T-helper 1 cell treated with Interleukin-12 subunit alpha and Interleukin-12 subunit beta and Interleukin-4 antibody, amounts not matched to agents 30 μg/mL and 1 μg/mL, for 36 hours (primary cell): ENCODE measurements at regions not wholly inside any gene's neighbourhood (a gene's known extent, or its start where the extent isn't known, plus 50 kb on each side); places are given as distances from the start of the nearest gene placed in this dataset.

Source experiments
- H3K27ac Mint-ChIP-seq: one replicate; pipeline ENCODE4 v1.8.0; 2021; ENCODE audit warnings: mild to moderate bottlenecking, mixed read lengths
- H3K27me3 Mint-ChIP-seq: one replicate; pipeline ENCODE4 v1.8.0; 2021; ENCODE audit warnings: low read depth, mixed read lengths
- H3K36me3 Mint-ChIP-seq: one replicate; pipeline ENCODE4 v1.8.0; 2021; ENCODE audit warnings: low read depth, mixed read lengths
- H3K4me1 Mint-ChIP-seq: one replicate; pipeline ENCODE4 v1.8.0; 2021; ENCODE audit warnings: low read depth, mixed read lengths
- H3K4me3 Mint-ChIP-seq: one replicate; pipeline ENCODE4 v1.8.0; 2021; ENCODE audit warnings: mild to moderate bottlenecking, moderate library complexity, mixed read lengths
- H3K9me3 Mint-ChIP-seq: one replicate; pipeline ENCODE4 v1.8.0; 2021; ENCODE audit warnings: mixed read lengths

DNA sequence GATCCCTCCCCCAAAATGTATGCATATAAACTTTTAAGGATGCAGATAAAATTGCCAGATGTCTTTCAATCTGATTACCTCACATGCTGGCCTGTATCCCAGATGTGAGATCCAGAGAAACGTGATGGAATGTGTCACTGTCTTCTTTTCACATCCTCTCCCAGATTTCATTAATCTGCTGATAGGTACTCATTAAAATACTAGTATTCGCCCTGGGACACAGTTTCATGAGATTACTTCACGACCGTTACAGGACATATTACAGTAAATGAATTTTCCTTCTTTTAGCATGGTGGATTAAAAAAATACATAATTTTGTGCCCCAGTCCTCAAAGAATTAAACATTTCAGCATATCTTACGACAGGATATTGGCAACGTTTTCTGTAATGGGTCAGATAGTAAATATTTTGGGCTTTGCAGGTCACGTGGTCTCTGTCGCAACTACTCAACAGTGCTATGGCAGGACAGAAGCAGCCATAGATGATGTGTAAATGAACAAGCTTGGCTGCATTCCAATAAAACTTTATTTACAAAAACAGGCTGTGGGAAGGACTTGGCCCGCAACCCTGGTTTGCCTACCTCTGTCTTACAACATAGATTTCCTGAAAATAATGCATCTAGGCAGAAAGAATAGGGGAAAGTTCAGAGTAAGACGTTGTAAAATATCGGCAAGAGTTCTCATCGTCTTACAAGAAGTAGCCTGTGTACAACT, 156.0 kb upstream of the DIO3 start:
- H3K36me3 Mint-ChIP-seq = no peaks in the 10 kb centered on the region
- no peaks in the 10 kb centered on the region for H3K4me1 Mint-ChIP-seq
- H3K4me3 Mint-ChIP-seq = no peak overlapping the region
- peaks cover 19% of the 10 kb centered on the region for H3K27me3 Mint-ChIP-seq
- H3K9me3 Mint-ChIP-seq = no peaks in the 10 kb centered on the region
- H3K27ac Mint-ChIP-seq = no peak overlapping the region

DNA sequence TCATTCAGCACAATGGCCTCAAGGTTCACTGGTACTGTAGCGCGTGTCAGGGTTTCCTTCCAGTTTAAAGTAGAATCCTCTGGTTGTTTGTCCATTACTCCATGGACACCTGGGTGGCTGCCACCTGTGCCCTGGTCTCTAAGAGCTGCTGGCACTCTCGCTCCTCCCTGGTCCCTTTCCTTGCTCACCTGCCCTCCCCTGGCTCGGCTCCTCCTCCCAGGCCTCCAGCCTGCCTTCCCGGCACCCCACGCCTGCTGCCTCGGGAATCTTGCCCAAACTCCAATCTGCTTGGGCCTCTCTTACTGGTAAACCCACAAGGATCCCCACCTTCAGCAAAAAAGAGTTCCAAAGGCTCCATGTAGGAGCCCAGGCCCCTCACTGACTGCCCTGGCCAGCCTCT, 154.4 kb upstream of the DIO3 start:
- H3K36me3 Mint-ChIP-seq = no peaks in the 10 kb centered on the region
- H3K27ac Mint-ChIP-seq = no peak overlapping the region

GRCh38 chr14:101407328-101407727, 154.0 kb upstream of the DIO3 start:
- Mint-ChIP-seq H3K36me3 (no peaks in the 10 kb centered on the region), H3K27ac (no peak overlapping the region), H3K9me3 (no peaks in the 10 kb centered on the region), H3K4me3 (no peak overlapping the region), H3K4me1 (no peaks in the 10 kb centered on the region), H3K27me3 (peaks cover 6% of the 10 kb centered on the region)

More for the DNA sequence above, 154.4 kb upstream of the DIO3 start:
- Mint-ChIP-seq H3K9me3 (no peaks in the 10 kb centered on the region), H3K4me3 (no peak overlapping the region), H3K4me1 (no peaks in the 10 kb centered on the region), H3K27me3 (peaks cover 5% of the 10 kb centered on the region)

DNA sequence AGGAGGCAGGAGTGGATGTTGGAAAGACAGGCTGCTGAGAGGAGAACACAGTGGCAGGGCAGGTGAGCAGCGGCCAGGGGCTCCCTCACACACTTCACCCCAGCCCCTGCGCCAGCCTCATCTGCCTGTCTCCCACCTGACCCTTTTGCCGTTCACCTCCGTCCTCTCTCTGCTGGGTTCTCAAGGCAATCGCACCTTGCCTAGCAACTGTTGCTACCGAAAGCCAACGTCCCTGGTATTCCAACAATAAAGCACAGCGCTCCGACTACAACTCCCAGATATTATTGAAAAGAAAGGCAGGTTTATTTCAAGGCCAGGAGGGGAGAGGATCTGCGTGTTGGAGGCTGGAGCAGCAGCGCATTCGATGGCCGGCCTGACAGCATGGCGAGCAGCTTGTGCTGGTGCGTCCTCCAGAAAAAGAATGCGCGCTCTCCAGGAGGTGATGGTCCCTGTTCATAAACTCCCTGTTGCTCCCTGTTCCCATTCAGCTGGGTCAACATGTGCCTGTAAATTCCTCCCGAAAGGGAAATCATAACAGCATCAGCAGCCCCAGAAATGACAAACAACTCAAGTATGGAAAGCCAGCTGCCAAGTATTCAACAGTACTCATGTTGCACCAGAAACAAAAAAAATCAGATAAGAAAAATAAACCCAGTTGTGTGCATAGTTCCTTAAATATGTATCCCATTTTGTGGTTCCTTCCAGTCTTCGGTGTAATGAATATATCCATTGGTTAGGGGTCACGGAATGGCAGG, 153.0 kb upstream of the DIO3 start:
- Mint-ChIP-seq H3K27ac (no peak overlapping the region), H3K27me3 (peaks cover 12% of the 10 kb centered on the region), H3K9me3 (no peaks in the 10 kb centered on the region)

GRCh38 chr14:101409006-101409543, 152.2 kb upstream of the DIO3 start:
- Mint-ChIP-seq H3K4me1 (no peaks in the 10 kb centered on the region), H3K27me3 (peaks cover 12% of the 10 kb centered on the region), H3K36me3 (no peaks in the 10 kb centered on the region), H3K4me3 (no peak overlapping the region), H3K9me3 (no peaks in the 10 kb centered on the region), H3K27ac (no peak overlapping the region)

More for the DNA sequence above, 153.0 kb upstream of the DIO3 start:
- Mint-ChIP-seq H3K4me3 (no peak overlapping the region), H3K4me1 (no peaks in the 10 kb centered on the region), H3K36me3 (no peaks in the 10 kb centered on the region)

DNA sequence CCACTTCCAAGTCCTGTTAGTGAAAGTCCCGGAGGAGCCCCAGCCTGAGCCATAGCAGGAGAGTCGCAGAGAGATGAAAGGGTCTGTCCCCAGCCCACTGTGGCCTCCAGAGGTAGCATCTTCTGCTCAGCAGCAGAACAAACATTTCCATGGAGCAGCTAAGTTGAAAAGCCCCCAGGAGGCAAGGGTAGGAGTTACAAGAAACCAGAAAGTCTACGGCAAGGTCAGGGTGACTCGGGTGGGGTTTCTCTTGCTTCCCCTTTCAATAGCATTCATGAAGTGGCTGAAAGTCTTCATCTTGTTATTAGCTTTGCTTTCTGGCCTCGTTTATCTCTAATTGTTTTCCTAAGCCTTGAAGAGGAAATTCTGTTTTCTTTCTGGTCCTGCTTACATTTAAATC, 151.2 kb upstream of the DIO3 start:
- Mint-ChIP-seq H3K4me3 (no peak overlapping the region), H3K9me3 (no peaks in the 10 kb centered on the region), H3K27me3 (peaks cover 12% of the 10 kb centered on the region), H3K27ac (no peak overlapping the region), H3K36me3 (no peaks in the 10 kb centered on the region), H3K4me1 (no peaks in the 10 kb centered on the region)

DNA sequence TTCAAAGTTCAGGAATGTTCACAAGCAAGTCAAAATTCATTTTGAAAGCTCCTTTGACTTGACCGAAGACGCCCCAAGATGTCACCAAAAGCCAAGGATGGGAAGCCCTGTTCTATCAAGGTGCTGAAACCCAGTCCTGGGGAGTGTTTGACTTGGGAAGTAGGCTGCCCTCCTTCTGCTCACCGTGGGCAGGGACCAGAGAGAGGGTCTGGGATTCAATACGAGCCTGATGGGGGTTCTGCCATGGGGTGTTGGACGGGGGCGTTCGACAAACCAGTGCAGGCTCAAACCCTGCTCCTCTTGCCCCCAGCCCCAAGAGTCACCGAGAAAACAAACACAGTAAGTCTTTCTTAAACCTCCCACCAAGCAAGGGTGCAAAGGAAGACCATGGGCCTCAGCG, 150.1 kb upstream of the DIO3 start:
- no peaks in the 10 kb centered on the region for H3K4me1 Mint-ChIP-seq
- no peak overlapping the region for H3K4me3 Mint-ChIP-seq
- peaks cover 17% of the 10 kb centered on the region for H3K27me3 Mint-ChIP-seq
- H3K36me3 Mint-ChIP-seq = no peaks in the 10 kb centered on the region
- H3K27ac Mint-ChIP-seq = no peak overlapping the region
- no peaks in the 10 kb centered on the region for H3K9me3 Mint-ChIP-seq

- no peak overlapping the region for H3K27ac Mint-ChIP-seq
- H3K4me1 Mint-ChIP-seq = no peaks in the 10 kb centered on the region
- peaks cover 23% of the 10 kb centered on the region for H3K27me3 Mint-ChIP-seq
- H3K4me3 Mint-ChIP-seq = no peak overlapping the region
- no peaks in the 10 kb centered on the region for H3K9me3 Mint-ChIP-seq
- no peaks in the 10 kb centered on the region for H3K36me3 Mint-ChIP-seq
Measured at GRCh38 chr14:101411779-101412178, 149.5 kb upstream of the DIO3 start.

GRCh38 chr14:101412739-101413138, 148.6 kb upstream of the DIO3 start:
- Mint-ChIP-seq H3K4me1 (no peaks in the 10 kb centered on the region), H3K4me3 (no peak overlapping the region), H3K27ac (no peak overlapping the region), H3K36me3 (no peaks in the 10 kb centered on the region), H3K27me3 (peaks cover 28% of the 10 kb centered on the region), H3K9me3 (no peaks in the 10 kb centered on the region)

DNA sequence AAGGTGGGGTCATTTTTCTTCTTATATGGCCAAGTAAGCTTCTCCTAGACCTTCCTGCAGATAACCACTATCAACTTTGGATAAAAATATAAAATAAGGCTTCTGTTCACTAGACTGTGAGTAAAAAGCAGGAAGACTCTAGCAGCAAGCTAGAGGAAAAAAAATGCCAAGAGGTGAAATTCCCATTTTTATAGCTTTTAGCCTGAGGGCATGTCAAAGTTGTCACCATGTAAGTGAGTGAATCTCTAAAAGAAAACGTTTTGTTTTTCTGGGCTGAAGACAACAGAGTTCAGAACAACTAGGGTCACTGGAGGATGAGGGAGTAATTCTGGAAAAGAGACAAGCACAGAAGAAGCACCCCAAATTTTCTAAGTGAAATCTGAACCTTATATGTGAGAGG, 143.9 kb upstream of the DIO3 start:
- no peak overlapping the region for H3K27ac Mint-ChIP-seq
- H3K9me3 Mint-ChIP-seq = no peaks in the 10 kb centered on the region
- H3K4me1 Mint-ChIP-seq = no peaks in the 10 kb centered on the region
- H3K36me3 Mint-ChIP-seq = no peaks in the 10 kb centered on the region
- H3K4me3 Mint-ChIP-seq = no peak overlapping the region
- H3K27me3 Mint-ChIP-seq = peaks cover 49% of the 10 kb centered on the region

DNA sequence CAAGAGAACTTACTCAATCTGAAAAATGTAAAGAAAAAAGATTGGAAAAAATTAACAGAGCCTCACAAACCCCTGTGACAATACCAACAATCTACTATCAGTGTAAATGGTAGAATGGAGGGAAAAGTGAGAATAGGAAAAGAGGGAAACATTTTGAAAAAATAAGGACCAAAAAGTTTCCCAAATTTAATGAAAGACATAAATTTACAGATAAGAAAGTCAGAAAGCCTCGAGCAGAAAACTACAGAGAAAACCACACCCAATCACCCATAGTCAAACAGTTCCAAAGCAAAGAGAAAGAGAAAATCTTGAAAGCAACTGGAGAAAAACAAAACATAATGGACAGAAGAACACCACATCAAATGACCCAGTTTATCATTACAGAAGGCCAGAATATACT, 142.7 kb upstream of the DIO3 start:
- peaks cover 50% of the 10 kb centered on the region for H3K27me3 Mint-ChIP-seq
- no peaks in the 10 kb centered on the region for H3K9me3 Mint-ChIP-seq
- H3K4me1 Mint-ChIP-seq = no peaks in the 10 kb centered on the region
- H3K27ac Mint-ChIP-seq = no peak overlapping the region
- no peaks in the 10 kb centered on the region for H3K36me3 Mint-ChIP-seq
- H3K4me3 Mint-ChIP-seq = no peak overlapping the region

- Mint-ChIP-seq H3K36me3 (no peaks in the 10 kb centered on the region), H3K27ac (no peak overlapping the region), H3K4me3 (no peak overlapping the region), H3K4me1 (no peaks in the 10 kb centered on the region), H3K9me3 (peaks cover 8% of the 10 kb centered on the region), H3K27me3 (peaks cover 53% of the 10 kb centered on the region)
Measured at GRCh38 chr14:101426466-101426865, 134.8 kb upstream of the DIO3 start.

DNA sequence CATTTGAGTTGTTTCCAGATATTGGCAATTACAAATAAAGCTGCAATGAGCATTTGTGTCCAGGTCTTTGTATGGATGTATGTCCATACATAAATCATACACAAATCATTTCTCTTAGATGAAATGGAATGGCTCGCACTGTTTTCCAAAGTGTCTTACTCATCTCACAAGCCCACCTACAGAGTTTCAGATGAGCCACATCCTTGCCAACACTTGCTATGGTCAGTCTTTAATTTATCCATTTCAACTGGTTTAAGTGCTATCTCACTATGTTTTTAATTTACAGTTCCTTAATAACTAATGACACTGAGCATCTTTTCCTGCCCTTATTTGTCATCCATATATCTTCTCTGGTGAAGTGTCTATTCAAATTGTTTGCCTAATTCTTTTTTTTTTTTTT, 132.9 kb upstream of the DIO3 start:
- no peaks in the 10 kb centered on the region for H3K36me3 Mint-ChIP-seq
- H3K27ac Mint-ChIP-seq = no peak overlapping the region
- H3K27me3 Mint-ChIP-seq = peaks cover 57% of the 10 kb centered on the region
- H3K4me3 Mint-ChIP-seq = no peak overlapping the region
- H3K9me3 Mint-ChIP-seq = peaks cover 8% of the 10 kb centered on the region
- no peaks in the 10 kb centered on the region for H3K4me1 Mint-ChIP-seq

DNA sequence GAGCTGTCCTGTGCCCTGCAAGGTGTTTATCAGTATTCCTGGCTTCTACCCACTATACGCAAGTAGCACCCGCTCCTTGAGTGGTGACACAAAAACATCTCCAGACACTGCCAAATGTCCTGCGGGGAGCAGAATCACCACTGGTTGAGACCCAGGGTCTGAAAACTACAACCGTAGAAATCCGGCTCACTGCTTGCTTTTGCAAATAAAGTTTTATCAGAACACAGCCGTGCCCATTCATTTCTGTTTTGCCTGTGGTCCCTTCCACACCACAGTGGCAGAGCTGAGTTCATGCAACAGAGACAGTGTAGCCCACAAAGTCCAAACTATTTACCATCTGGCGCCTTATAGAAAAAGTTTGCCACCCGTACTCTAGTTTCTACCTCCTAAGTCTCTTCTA, 125.7 kb upstream of the DIO3 start:
- no peak overlapping the region for H3K4me3 Mint-ChIP-seq
- H3K27me3 Mint-ChIP-seq = peaks cover 67% of the 10 kb centered on the region
- no peaks in the 10 kb centered on the region for H3K4me1 Mint-ChIP-seq
- no peak overlapping the region for H3K27ac Mint-ChIP-seq
- peaks cover 3% of the 10 kb centered on the region for H3K9me3 Mint-ChIP-seq
- no peaks in the 10 kb centered on the region for H3K36me3 Mint-ChIP-seq

- H3K27me3 Mint-ChIP-seq = peaks cover 74% of the 10 kb centered on the region
- H3K4me1 Mint-ChIP-seq = peaks cover 14% of the 10 kb centered on the region
- H3K36me3 Mint-ChIP-seq = no peaks in the 10 kb centered on the region
- H3K4me3 Mint-ChIP-seq = no peak overlapping the region
- H3K27ac Mint-ChIP-seq = no peak overlapping the region
- peaks cover 5% of the 10 kb centered on the region for H3K9me3 Mint-ChIP-seq
Measured at GRCh38 chr14:101439023-101439422, 122.3 kb upstream of the DIO3 start.
